ENCODE measurements at regions not wholly inside any gene's neighbourhood (a gene's known extent, or its start where the extent isn't known, plus 50 kb on each side); places are given as distances from the start of the nearest gene placed in this dataset.

DNA sequence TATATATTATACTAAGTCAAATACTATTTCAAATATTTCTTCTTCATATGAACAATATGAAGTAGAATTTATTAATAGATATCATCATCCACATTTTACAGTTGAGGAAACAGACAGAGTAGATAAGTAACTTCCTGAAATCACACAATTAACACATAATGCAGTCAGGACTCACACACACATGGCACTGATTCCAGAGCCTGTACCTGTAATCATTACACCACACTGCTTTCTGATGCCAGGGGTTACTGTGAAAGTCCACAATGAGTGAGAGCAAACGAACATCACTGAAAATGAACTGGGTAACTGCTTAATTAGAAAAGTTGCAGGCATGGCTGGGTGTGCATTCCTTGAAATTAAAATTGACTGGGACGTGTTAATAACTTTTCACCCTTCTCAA lies 169.3 kb upstream of the IFNG-AS1 start:
- no peak for TF ChIP-seq FOXP2 (optimal IDR thresholded peaks at IDR 0.05; ENCODE audit: borderline replicate concordance, extremely low read depth, extremely low read length, insufficient read depth)
- TF ChIP-seq POLR2AphosphoS5 (IDR thresholded peaks at IDR 0.05; ENCODE audit: low read depth, low read length): no peak
- TF ChIP-seq SIN3A (IDR thresholded peaks at IDR 0.05; ENCODE audit: borderline replicate concordance, insufficient read depth, low read length): no peak
- no peak for TF ChIP-seq TAF1 (IDR thresholded peaks at IDR 0.05; ENCODE audit: borderline replicate concordance, insufficient read depth, low read length)
- TF ChIP-seq, protein P1, sequence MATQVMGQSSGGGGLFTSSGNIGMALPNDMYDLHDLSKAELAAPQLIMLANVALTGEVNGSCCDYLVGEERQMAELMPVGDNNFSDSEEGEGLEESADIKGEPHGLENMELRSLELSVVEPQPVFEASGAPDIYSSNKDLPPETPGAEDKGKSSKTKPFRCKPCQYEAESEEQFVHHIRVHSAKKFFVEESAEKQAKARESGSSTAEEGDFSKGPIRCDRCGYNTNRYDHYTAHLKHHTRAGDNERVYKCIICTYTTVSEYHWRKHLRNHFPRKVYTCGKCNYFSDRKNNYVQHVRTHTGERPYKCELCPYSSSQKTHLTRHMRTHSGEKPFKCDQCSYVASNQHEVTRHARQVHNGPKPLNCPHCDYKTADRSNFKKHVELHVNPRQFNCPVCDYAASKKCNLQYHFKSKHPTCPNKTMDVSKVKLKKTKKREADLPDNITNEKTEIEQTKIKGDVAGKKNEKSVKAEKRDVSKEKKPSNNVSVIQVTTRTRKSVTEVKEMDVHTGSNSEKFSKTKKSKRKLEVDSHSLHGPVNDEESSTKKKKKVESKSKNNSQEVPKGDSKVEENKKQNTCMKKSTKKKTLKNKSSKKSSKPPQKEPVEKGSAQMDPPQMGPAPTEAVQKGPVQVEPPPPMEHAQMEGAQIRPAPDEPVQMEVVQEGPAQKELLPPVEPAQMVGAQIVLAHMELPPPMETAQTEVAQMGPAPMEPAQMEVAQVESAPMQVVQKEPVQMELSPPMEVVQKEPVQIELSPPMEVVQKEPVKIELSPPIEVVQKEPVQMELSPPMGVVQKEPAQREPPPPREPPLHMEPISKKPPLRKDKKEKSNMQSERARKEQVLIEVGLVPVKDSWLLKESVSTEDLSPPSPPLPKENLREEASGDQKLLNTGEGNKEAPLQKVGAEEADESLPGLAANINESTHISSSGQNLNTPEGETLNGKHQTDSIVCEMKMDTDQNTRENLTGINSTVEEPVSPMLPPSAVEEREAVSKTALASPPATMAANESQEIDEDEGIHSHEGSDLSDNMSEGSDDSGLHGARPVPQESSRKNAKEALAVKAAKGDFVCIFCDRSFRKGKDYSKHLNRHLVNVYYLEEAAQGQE (IDR thresholded peaks at IDR 0.05; ENCODE audit: insufficient read depth in 1 of 2, low read depth in 2 of 2, low read length in 2 of 2): no peak

DNA sequence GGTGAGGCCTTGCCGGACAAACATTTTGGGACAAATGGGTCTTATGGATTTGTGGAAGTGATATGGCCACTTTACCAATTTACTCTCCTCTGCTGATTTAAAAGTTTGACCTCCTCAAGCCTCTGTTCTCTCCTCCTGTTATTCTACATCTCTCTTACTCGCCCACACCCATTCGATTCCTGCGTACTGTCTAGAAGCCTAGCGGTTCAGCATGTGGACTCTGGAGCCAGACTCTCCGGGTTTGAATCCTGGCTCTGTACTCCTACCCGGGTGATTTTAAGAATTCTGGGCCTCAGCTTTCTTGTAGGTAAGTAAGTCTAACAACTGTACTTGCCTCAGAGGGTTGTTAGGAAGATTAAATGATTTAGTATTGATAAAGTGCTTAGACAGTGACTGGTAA lies 168.6 kb upstream of the IFNG-AS1 start:
- TF ChIP-seq, protein P1 (IDR thresholded peaks at IDR 0.05; ENCODE audit: insufficient read depth in 1 of 2, low read depth in 2 of 2, low read length in 2 of 2): no peak
- TF ChIP-seq POLR2AphosphoS5 (IDR thresholded peaks at IDR 0.05; ENCODE audit: low read depth, low read length) (no peak), FOXP2 (optimal IDR thresholded peaks at IDR 0.05; ENCODE audit: borderline replicate concordance, extremely low read depth, extremely low read length, insufficient read depth) (no peak), SIN3A (IDR thresholded peaks at IDR 0.05; ENCODE audit: borderline replicate concordance, insufficient read depth, low read length) (no peak), TAF1 (IDR thresholded peaks at IDR 0.05; ENCODE audit: borderline replicate concordance, insufficient read depth, low read length) (no peak)

DNA sequence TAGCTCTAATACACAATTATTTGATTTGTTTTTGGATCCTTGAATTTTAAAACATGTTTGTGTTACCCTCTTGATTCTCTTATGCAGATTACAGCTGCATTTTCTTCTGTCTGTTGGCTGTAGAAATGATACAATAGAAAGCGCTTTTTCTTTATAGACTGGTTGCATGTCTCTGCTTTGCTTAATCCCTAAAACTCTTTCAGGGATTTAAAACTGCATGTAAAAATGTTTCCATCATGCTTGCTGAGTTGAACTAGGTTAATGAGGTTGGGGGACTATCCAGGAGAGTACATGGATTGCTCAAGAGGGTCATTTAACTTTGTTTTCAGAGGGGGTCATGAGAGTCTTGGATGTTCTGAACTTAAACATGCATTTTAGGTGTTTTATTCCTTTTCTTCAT lies 166.4 kb upstream of the IFNG-AS1 start:
- TF ChIP-seq TAF1 (IDR thresholded peaks at IDR 0.05; ENCODE audit: borderline replicate concordance, insufficient read depth, low read length): no peak
- TF ChIP-seq, protein P1 (IDR thresholded peaks at IDR 0.05; ENCODE audit: insufficient read depth in 1 of 2, low read depth in 2 of 2, low read length in 2 of 2): no peak
- no peak for TF ChIP-seq FOXP2 (optimal IDR thresholded peaks at IDR 0.05; ENCODE audit: borderline replicate concordance, extremely low read depth, extremely low read length, insufficient read depth)
- no peak for TF ChIP-seq SIN3A (IDR thresholded peaks at IDR 0.05; ENCODE audit: borderline replicate concordance, insufficient read depth, low read length)
- TF ChIP-seq POLR2AphosphoS5 (IDR thresholded peaks at IDR 0.05; ENCODE audit: low read depth, low read length): no peak

DNA sequence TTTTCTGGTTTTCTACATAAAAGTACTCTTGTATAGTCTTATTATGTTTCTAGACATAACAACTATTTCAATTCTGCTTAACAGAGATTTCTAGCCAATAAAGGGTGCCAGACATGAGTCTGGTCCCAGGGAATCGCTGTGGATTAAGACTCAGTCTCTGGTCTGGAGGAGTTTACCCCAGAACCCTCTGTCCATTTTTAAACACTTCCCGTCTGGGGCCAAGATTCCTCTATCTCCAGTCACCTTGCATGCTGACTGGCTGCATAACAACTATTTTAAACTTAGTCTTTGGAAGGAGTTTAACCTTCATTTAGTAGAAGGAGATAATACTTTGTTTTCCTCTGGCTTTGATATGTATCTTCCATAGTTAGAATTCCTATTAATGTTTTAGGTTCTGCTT lies 163.1 kb upstream of the IFNG-AS1 start:
- TF ChIP-seq SIN3A (IDR thresholded peaks at IDR 0.05; ENCODE audit: borderline replicate concordance, insufficient read depth, low read length) (no peak), FOXP2 (optimal IDR thresholded peaks at IDR 0.05; ENCODE audit: borderline replicate concordance, extremely low read depth, extremely low read length, insufficient read depth) (no peak), POLR2AphosphoS5 (IDR thresholded peaks at IDR 0.05; ENCODE audit: low read depth, low read length) (no peak)

DNA sequence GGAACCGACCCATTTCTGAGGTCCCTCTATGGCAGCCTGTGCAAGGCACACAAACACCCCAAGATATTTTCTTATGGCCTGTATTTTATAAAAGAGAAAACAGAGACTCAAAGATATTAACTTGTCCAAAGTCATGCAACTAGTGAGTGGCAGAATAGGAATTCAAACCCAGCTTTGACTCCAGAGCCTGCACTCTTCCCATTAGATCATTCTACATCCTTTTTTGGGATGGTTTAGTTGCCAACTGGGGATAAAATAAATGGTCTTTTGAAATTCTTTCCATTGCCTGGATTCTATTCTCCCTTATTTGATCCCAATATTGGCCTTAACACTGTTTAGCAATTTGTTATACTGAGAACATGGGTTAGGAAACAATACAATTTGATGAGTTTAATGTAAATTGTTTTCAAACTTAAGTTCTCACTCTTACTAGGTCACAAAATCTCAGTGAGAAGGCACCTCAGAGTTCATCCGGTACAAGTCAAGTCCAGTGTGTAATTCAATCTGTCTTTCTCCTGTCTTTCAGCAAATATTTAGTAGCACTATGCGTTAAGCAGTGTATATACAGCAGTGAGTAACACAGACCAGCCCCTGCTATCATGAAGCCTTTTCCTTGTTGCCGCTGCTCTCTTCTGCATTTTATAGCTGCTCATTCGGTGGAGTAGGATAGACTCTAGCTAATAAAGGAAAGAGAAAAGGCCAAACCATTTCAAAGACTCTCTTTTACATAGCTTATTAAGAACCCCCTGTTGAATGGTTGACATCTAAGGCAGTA lies 162.1 kb upstream of the IFNG-AS1 start:
- TF ChIP-seq TAF1 (IDR thresholded peaks at IDR 0.05; ENCODE audit: borderline replicate concordance, insufficient read depth, low read length) (no peak), FOXP2 (optimal IDR thresholded peaks at IDR 0.05; ENCODE audit: borderline replicate concordance, extremely low read depth, extremely low read length, insufficient read depth) (no peak), POLR2AphosphoS5 (IDR thresholded peaks at IDR 0.05; ENCODE audit: low read depth, low read length) (no peak), SIN3A (IDR thresholded peaks at IDR 0.05; ENCODE audit: borderline replicate concordance, insufficient read depth, low read length) (no peak)
- TF ChIP-seq, protein P1 (IDR thresholded peaks at IDR 0.05; ENCODE audit: insufficient read depth in 1 of 2, low read depth in 2 of 2, low read length in 2 of 2): no peak
